ENCODE measurements at regions not wholly inside any gene's neighbourhood (a gene's known extent, or its start where the extent isn't known, plus 50 kb on each side); places are given as distances from the start of the nearest gene placed in this dataset.
"Not testable (repeated sequence)": the region's sequence is repeated elsewhere in the genome, so short reads cannot be mapped to it uniquely, and the experiment has no call there.

- POLR2A ChIA-PET, result no interaction called here
- Histone ChIP-seq H3K27me3 (ENCODE audit: insufficient read depth) (no peaks in the 10 kb centered on the region), H4K20me1 (ENCODE audit: insufficient read depth) (no peaks in the 10 kb centered on the region), H3K4me3 (ENCODE audit: low read depth in 2 of 2, low read length in 1 of 2) (no peak overlapping the region), H3K4me2 (no peak overlapping the region), H3K36me3 (replicated peaks in 1 of 2; ENCODE audit: control insufficient read depth in 1 of 2, insufficient read depth in 2 of 2, low read length in 1 of 2) (no peaks in the 10 kb centered on the region), H3K79me2 (ENCODE audit: insufficient read depth) (no peaks in the 10 kb centered on the region), H2AFZ (ENCODE audit: low read depth) (no peak overlapping the region), H3K9me2 (no peaks in the 10 kb centered on the region), H3K9ac (no peak overlapping the region), H3K27ac (ENCODE audit: low read depth in 2 of 2, low read length in 1 of 2) (no peak overlapping the region), H3K4me1 (ENCODE audit: control insufficient read depth in 1 of 2, insufficient read depth in 2 of 2, low read depth in 1 of 2, low read length in 1 of 2) (no peaks in the 10 kb centered on the region; a peak in 1 of 4 replicates), H3K9me3 (no peaks in the 10 kb centered on the region), H3F3A (replicated peaks; ENCODE audit: insufficient read depth) (no peaks in the 10 kb centered on the region)
- DNase-seq, result no peak
- CTCF ChIA-PET, result no interaction called here
- 6% methylated on average over 3 of the region's 4 CpGs for WGBS (ENCODE audit: low lambda C conversion rate)
- TF ChIP-seq SMC3 (IDR thresholded peaks at IDR 0.05; ENCODE audit: low read depth, low read length) (no peak), TEAD4 (IDR thresholded peaks at IDR 0.05; ENCODE audit: borderline replicate concordance, insufficient read depth) (no peak), USF1 (IDR thresholded peaks at IDR 0.05; ENCODE audit: borderline replicate concordance, low read depth) (no peak), IRF3 (IDR thresholded peaks at IDR 0.05; ENCODE audit: low read depth, low read length) (no peak), SIN3A (IDR thresholded peaks at IDR 0.05; ENCODE audit: borderline replicate concordance, low read depth, low read length) (no peak), JUND (IDR thresholded peaks at IDR 0.05) (no peak), NFIC (IDR thresholded peaks at IDR 0.05; ENCODE audit: borderline replicate concordance) (no peak), TCF12 (IDR thresholded peaks at IDR 0.05) (no peak), EP300 (IDR thresholded peaks at IDR 0.05; ENCODE audit: borderline replicate concordance in 1 of 2, low read depth in 1 of 2, low read length in 1 of 2) (no peak), YY1 (IDR thresholded peaks at IDR 0.05; ENCODE audit: low read depth) (no peak), CHD2 (IDR thresholded peaks at IDR 0.05; ENCODE audit: low read length, partially characterized antibody) (no peak)
Measured at GRCh38 chr5:179451828-179452196, 98.5 kb upstream of the RUFY1 start.

GRCh38 chr5:179451114-179451827, 99.1 kb upstream of the RUFY1 start:
- WGBS (ENCODE audit: low lambda C conversion rate), result 40% methylated on average over 9 of the region's 15 CpGs
- H3K79me2 ChIP-seq (ENCODE audit: insufficient read depth), result no peaks in the 10 kb centered on the region
- no peak overlapping the region for H3K9ac ChIP-seq
- no peaks in the 10 kb centered on the region for H3K27me3 ChIP-seq (ENCODE audit: insufficient read depth)
- H3K9me2 ChIP-seq, result no peaks in the 10 kb centered on the region
- H3K4me2 ChIP-seq, result no peak overlapping the region
- H3K36me3 ChIP-seq (replicated peaks in 1 of 2; ENCODE audit: control insufficient read depth in 1 of 2, insufficient read depth in 2 of 2, low read length in 1 of 2), result no peaks in the 10 kb centered on the region
- H3K4me1 ChIP-seq (ENCODE audit: control insufficient read depth in 1 of 2, insufficient read depth in 2 of 2, low read depth in 1 of 2, low read length in 1 of 2), result no peaks in the 10 kb centered on the region; a peak in 1 of 4 replicates
- H3K4me3 ChIP-seq (ENCODE audit: low read depth in 2 of 2, low read length in 1 of 2), result no peak overlapping the region
- no peaks in the 10 kb centered on the region for H3K9me3 ChIP-seq
- DNase-seq, result no peak
- no peak for TF ChIP-seq REST (IDR thresholded peaks at IDR 0.05; ENCODE audit: low read depth, low read length)
- TF ChIP-seq SMC3 (IDR thresholded peaks at IDR 0.05; ENCODE audit: low read depth, low read length), result no peak
- no peak for TF ChIP-seq FOXM1 (IDR thresholded peaks at IDR 0.05; ENCODE audit: low read depth)
- TF ChIP-seq MAX (IDR thresholded peaks at IDR 0.05; ENCODE audit: low read depth), result no peak
- TF ChIP-seq JUND (IDR thresholded peaks at IDR 0.05), result no peak
- no peak for TF ChIP-seq USF1 (IDR thresholded peaks at IDR 0.05; ENCODE audit: borderline replicate concordance, low read depth)
- TF ChIP-seq IRF3 (IDR thresholded peaks at IDR 0.05; ENCODE audit: low read depth, low read length), result no peak
- no peaks in the 10 kb centered on the region for H3F3A ChIP-seq (replicated peaks; ENCODE audit: insufficient read depth)
- no peak overlapping the region for H2AFZ ChIP-seq (ENCODE audit: low read depth)
- POLR2A ChIA-PET, result no interaction called here
- H4K20me1 ChIP-seq (ENCODE audit: insufficient read depth), result no peaks in the 10 kb centered on the region
- H3K27ac ChIP-seq (ENCODE audit: low read depth in 2 of 2, low read length in 1 of 2), result no peak overlapping the region
- CTCF ChIA-PET, result no interaction called here

- H3K4me1 ChIP-seq (ENCODE audit: control insufficient read depth in 1 of 2, insufficient read depth in 2 of 2, low read depth in 1 of 2, low read length in 1 of 2); H3K36me3 ChIP-seq (replicated peaks in 1 of 2; ENCODE audit: control insufficient read depth in 1 of 2, insufficient read depth in 2 of 2, low read length in 1 of 2); H2AFZ ChIP-seq (ENCODE audit: low read depth); H3K9me3 ChIP-seq; H3F3A ChIP-seq (replicated peaks; ENCODE audit: insufficient read depth); H3K4me3 ChIP-seq (ENCODE audit: low read depth in 2 of 2, low read length in 1 of 2); H3K27ac ChIP-seq (ENCODE audit: low read depth in 2 of 2, low read length in 1 of 2); H3K79me2 ChIP-seq (ENCODE audit: insufficient read depth); H3K4me2 ChIP-seq; H3K27me3 ChIP-seq (ENCODE audit: insufficient read depth); H3K9me2 ChIP-seq; CTCF ChIA-PET; POLR2A ChIA-PET; DNase-seq; H4K20me1 ChIP-seq (ENCODE audit: insufficient read depth); H3K9ac ChIP-seq: not testable (repeated sequence)
- 25% methylated on average over 4 of the region's 4 CpGs for WGBS (ENCODE audit: low lambda C conversion rate)
Measured at GRCh38 chr5:179449950-179450349, 100.4 kb upstream of the RUFY1 start.

Measured in SK-N-SH (cell line).